HG03175 (cell line): ENCODE measurements at regions not wholly inside any gene's neighbourhood (a gene's known extent, or its start where the extent isn't known, plus 50 kb on each side); places are given as distances from the start of the nearest gene placed in this dataset.

ENCODE experiments used
- ATAC-seq: cut with Tn5 transposase; IDR thresholded peaks from one replicate; pipeline ENCODE4 v1.9.1; 2021; ENCODE audit warnings: mild to moderate bottlenecking, moderate library complexity; ENCODE audit not compliant: unreplicated experiment

- ATAC-seq = no peak
Observed at GRCh38 chr1:232556351-232556750, 73.6 kb downstream of the SIPA1L2 start.

DNA sequence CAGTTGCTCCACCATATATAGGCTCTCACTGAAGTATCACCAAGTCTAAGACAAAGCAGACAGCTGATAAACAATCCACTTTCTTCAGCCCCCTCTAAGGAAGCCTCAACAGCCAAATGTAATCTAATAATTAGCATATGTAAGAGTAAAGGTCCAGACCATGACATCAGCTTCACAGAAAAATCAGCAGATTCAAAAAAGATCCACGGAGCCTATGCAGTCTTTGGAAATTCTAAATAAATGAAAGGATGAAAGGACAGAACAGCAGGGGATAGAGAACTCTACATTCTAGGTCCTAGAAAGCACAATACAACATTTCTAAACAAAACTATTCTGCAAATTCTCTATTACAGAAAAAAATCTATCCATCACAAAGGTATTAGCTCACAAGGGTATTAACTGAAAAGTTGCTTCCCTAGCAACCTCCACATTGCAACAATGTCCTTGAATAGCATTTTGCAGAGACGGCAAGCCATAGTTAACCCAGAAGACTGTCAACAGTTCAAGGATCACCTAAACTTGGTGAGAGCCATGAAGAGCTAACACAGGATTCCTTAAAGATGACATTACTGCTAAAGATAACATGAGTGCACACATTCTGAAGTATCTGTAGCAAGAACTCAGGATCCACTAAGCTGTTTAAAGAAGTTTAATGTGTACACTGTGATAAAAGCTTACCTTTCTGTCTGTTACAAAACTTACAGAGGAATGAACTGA is 74.3 kb downstream of the SIPA1L2 start:
- ATAC-seq = no peak

DNA sequence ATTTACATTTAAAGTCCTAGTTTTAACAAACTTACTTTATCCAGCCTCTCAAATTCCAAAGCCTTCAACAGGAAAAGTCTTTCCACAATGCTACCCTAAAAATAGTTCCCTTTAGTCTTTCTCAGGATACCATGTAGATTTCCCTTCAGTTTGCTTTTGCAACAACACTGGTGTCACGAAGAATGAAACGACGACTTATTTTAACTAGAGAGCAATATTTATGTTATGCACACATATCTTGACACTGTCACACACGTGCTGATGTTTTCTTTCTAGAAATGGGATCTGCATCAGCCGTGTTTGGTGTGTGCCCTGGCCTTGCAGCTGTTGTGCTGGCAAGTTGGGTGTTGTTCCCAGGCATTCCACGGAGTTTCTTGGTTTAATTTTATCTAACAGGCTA is 75.5 kb downstream of the SIPA1L2 start:
- no peak for ATAC-seq

- no peak for ATAC-seq
Observed at GRCh38 chr1:232553809-232554208, 76.1 kb downstream of the SIPA1L2 start.

GRCh38 chr1:232553050-232553754 is 76.7 kb downstream of the SIPA1L2 start:
- ATAC-seq = no peak

- ATAC-seq = no peak
Observed at GRCh38 chr1:232551386-232551785, 78.5 kb downstream of the SIPA1L2 start.

- ATAC-seq = no peak
Observed at GRCh38 chr1:232550007-232550406, 79.9 kb downstream of the SIPA1L2 start.

DNA sequence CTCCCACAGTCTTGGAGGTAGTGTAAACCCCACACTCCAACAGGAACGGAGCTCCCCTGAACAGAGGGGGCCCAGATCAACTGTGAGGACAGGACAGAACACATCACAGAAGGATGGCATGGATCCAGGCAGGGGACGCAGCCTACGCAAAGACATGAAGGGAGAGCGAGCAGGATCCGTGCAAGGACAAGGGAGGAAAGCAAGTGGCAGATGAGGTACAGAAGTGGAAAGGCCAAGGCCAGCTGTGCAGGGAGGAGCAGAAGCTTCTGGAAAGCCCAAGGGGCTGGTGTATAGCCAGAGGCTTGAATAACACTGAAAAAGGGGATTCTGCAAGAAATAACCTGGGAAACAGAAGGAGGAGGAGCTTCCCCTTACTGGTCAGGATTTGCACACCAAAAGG is 81.2 kb downstream of the SIPA1L2 start:
- no peak for ATAC-seq

GRCh38 chr1:232547938-232548484 is 81.9 kb downstream of the SIPA1L2 start:
- ATAC-seq = no peak

DNA sequence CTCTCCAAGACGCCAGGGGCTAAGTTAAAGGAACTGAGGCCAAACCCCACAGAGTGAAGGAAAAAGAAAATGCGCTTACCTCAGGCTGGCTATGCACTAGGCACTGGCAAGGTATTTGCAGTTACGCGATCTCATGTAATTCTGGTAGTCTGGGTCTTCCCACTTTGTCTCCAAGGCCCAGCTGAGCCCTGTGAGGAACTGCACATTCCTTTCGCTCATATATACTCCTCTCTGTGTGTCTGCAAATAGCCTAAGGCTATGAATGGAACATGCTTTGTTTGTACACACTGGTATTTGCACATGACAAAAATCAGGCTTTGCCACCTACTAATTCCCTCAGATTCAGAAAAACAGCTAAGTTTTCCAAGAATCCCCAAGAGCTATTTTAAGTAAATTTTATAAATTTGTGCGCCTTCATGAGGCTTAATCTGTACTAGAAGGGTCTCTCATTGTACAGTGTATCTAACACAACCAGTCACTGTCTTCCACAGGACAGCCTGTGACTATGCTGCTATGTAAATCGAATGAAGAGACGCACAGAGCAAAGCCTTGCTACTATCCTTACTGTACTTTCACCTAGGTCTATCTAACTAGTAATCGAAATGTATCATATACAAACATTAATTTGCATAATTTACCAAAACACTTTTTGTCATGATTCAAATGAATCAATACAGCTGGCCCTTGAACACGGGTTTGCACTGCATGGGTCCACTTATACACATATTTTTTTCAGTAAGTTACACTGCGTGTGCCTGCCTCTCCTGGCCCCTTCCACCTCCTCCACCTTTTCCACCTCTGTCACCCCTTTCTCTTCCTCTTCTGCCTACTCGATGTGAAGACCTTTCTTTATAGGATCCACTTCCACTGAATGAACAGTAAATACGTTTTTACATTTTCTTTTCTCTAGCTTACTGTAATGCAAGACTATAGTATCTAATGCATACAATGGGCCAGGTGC is 87.0 kb downstream of the SIPA1L2 start:
- ATAC-seq = no peak

DNA sequence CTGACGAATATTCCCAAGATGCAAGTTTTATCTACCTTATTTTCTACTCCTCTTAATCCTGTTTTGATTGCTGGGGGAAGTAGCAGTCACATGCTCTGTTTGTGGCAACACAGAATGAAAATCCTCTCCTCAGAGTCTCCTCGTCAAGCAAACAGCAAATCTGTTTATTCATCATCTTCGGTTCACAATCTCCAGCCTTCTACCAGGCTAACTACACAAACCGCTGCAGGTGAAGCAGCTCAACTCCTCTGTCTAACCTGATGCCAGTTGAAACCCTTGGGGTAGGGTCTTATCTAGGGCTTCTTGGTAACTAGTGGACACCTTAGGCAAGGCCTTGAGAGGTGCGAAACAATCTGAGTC is 91.0 kb downstream of the SIPA1L2 start:
- no peak for ATAC-seq

- no peak for ATAC-seq
Observed at GRCh38 chr1:232538224-232538942, 91.5 kb downstream of the SIPA1L2 start.

DNA sequence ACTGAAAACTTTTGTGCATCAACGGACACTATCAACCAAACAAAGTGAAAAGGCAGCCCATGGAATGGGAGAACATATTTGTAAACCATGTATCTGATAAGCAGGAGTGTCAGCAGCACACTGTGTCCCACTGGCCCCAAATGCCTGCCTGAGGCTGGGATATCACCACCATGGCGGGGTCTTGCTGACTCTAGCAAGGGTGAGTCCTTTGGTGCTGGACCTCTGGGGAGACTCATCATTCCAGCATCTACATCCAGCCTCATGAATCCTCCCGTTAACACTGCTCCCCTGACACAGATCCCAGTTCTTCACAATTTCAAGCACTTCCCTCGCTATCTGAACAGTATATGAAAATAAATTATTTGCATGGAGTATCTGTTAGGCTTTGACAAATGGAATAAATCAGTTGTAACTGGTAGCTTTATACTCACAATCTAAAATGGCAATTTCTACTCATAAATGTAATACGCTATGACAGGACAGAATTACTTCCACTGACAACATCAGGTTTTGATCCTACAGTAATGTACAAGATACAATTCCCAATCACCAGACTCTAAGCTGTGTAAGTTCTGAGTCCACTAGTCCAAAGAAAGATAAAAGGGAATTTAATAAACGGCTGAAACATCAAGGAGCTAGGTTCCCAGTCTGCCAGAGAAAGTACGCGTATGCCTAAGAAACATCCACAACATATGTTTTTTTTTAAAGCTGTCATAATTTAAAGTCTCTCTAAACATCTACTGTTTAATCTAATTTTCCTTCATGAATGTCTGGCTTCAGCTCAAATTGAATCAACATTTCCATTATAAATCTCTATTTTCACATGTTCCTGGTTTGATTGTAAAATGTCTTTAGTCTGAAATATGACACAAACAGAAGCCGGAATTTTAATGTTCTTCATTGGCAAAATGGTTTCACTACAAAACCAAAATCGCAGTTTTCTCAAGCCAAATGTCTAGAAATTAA is 95.1 kb downstream of the SIPA1L2 start:
- no peak for ATAC-seq

- ATAC-seq = no peak
Observed at GRCh38 chr1:232533328-232533727, 96.6 kb downstream of the SIPA1L2 start.

DNA sequence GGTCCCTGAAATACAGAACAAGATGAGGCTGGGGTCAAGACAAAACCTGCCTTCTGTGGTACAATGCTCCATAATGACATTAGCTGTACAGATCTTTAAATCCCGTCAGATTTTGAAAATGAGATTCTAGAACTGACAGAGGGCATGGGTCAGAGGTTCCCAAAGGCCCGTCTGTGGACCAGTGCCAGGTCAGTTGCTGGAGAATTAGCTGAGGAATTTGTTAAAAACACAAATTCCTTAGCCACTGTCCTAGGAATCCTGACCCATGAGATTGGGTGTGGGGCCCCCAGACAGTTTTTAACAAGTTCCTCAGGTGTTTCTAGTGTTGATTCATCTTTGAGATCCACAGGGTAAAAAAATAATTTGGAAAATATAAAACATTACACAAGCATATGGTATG is 97.0 kb downstream of the SIPA1L2 start:
- no peak for ATAC-seq

GRCh38 chr1:232531291-232531690 is 98.6 kb downstream of the SIPA1L2 start:
- no peak for ATAC-seq

- ATAC-seq = no peak
Observed at GRCh38 chr1:232529747-232530146, 100.2 kb downstream of the SIPA1L2 start.

- no peak for ATAC-seq
Observed at GRCh38 chr1:232528472-232529089, 101.4 kb downstream of the SIPA1L2 start.

- ATAC-seq = no peak
Observed at GRCh38 chr1:232524056-232524455, 105.9 kb downstream of the SIPA1L2 start.
